Neural cell (in vitro differentiated cells): ENCODE measurements at regions not wholly inside any gene's neighbourhood (a gene's known extent, or its start where the extent isn't known, plus 50 kb on each side); places are given as distances from the start of the nearest gene placed in this dataset.

ENCODE experiments used
- H2AFZ ChIP-seq: fragments of 200-600, 300-800 bp; sonication (generic), shearing (Covaris generic); 2 replicates; pipeline ENCODE4 v1.6.0; 2014; ENCODE audit warnings: low read depth, mild to moderate bottlenecking, antibody characterized with exemption, low read length, moderate library complexity
- H3F3A ChIP-seq: fragments of 200-600 bp; shearing (Covaris generic); 2 replicates; pipeline ENCODE4 v1.6.1; 2016; ENCODE audit warnings: mild to moderate bottlenecking, moderate library complexity, mixed read lengths, antibody characterized with exemption, low read length; ENCODE audit not compliant: insufficient read depth, poor library complexity, severe bottlenecking
- H3K27ac ChIP-seq: fragments of 200-600, 300-800 bp; sonication (generic), shearing (Covaris generic); 2 replicates; pipeline ENCODE4 v1.5.1; 2014; ENCODE audit warnings: mild to moderate bottlenecking, low read length, moderate library complexity
- H3K27me3 ChIP-seq: fragments of 300-800, 200-600 bp; sonication (generic), shearing (Covaris generic); 2 replicates; pipeline ENCODE4 v1.6.0; 2014; ENCODE audit warnings: mild to moderate bottlenecking, low read depth, low read length, moderate library complexity; ENCODE audit not compliant: insufficient read depth
- H3K36me3 ChIP-seq: fragments of 300-800, 200-600 bp; sonication (generic), shearing (Covaris generic); 2 replicates; pipeline ENCODE4 v1.5.1; 2014; ENCODE audit warnings: mild to moderate bottlenecking, antibody characterized with exemption, low read length, moderate library complexity; ENCODE audit not compliant: insufficient read depth
- H3K4me2 ChIP-seq: fragments of 300-800, 200-600 bp; sonication (generic), shearing (Covaris generic); 2 replicates; pipeline ENCODE4 v1.6.0; 2014; ENCODE audit warnings: mild to moderate bottlenecking, low read length
- H3K4me3 ChIP-seq: fragments of 300-800, 200-600 bp; sonication (generic), shearing (Covaris generic); 2 replicates; pipeline ENCODE4 v1.5.1; 2014; ENCODE audit warnings: mild to moderate bottlenecking, low read length, moderate library complexity
- H3K79me2 ChIP-seq: fragments of 200-600 bp; shearing (Covaris generic); replicated peaks from 2 replicates; pipeline ENCODE4 v1.6.0; 2014; ENCODE audit warnings: mild to moderate bottlenecking, low read length, moderate library complexity; ENCODE audit not compliant: insufficient read depth
- H3K9ac ChIP-seq: fragments of 300-800, 200-600 bp; sonication (generic), shearing (Covaris generic); 2 replicates; pipeline ENCODE4 v1.6.1; 2016; ENCODE audit warnings: mild to moderate bottlenecking, low read length, mixed read lengths
- H3K9me2 ChIP-seq: fragments of 200-600 bp; shearing (Covaris generic); 2 replicates; pipeline ENCODE4 v1.6.1; 2016; ENCODE audit warnings: mild to moderate bottlenecking, low read length, mixed read lengths; ENCODE audit not compliant: insufficient read depth
- H3K9me3 ChIP-seq: fragments of 200-600, 300-800 bp; sonication (generic), shearing (Covaris generic); 2 replicates; pipeline ENCODE4 v1.6.1; 2016; ENCODE audit warnings: mild to moderate bottlenecking, mixed run types, low read length, moderate library complexity, mixed read lengths
- H4K20me1 ChIP-seq: fragments of 200-600 bp; shearing (Covaris generic); 2 replicates; pipeline ENCODE4 v1.6.1; 2016; ENCODE audit warnings: mild to moderate bottlenecking, mixed run types; ENCODE audit not compliant: insufficient read depth
- EP300 ChIP-seq: fragments of 450-650 bp; conservative IDR thresholded peaks from 2 replicates; pipeline ENCODE4 v1.6.1; 2014; ENCODE audit warnings: antibody characterized with exemption, mild to moderate bottlenecking, moderate library complexity; ENCODE audit not compliant: poor library complexity, severe bottlenecking
- EZH2 ChIP-seq: fragments of 200-600, 300-800 bp; shearing (Covaris generic), sonication (generic); IDR thresholded peaks from 2 replicates; pipeline ENCODE4 v1.6.1; 2014; ENCODE audit warnings: antibody characterized with exemption, low read length, borderline replicate concordance, mild to moderate bottlenecking; ENCODE audit not compliant: insufficient read depth, poor library complexity, severe bottlenecking
- MXI1 ChIP-seq: fragments of 450-650 bp; conservative IDR thresholded peaks from 2 replicates; pipeline ENCODE4 v1.6.1; 2014; ENCODE audit warnings: antibody characterized with exemption, mild to moderate bottlenecking; ENCODE audit not compliant: poor library complexity, severe bottlenecking
- POLR2AphosphoS5 ChIP-seq: IDR thresholded peaks from 2 replicates; pipeline ENCODE4 v1.6.1; 2012
- RAD21 ChIP-seq: fragments of 450-650 bp; conservative IDR thresholded peaks from 2 replicates; pipeline ENCODE4 v1.6.1; 2014; ENCODE audit warnings: antibody characterized with exemption, mild to moderate bottlenecking, moderate library complexity
- REST ChIP-seq: IDR thresholded peaks from 2 replicates; pipeline ENCODE4 v1.6.1; 2012; ENCODE audit warnings: borderline replicate concordance
- SMC3 ChIP-seq: fragments of 450-650 bp; conservative IDR thresholded peaks from 2 replicates; pipeline ENCODE4 v1.6.1; 2014; ENCODE audit warnings: antibody characterized with exemption, mild to moderate bottlenecking, moderate library complexity; ENCODE audit not compliant: poor library complexity
- TAF1 ChIP-seq: IDR thresholded peaks from 2 replicates; pipeline ENCODE4 v1.6.1; 2012; ENCODE audit warnings: low read depth
- TF ChIP-seq, protein P1 (sequence below): fragments of 450-650 bp; IDR thresholded peaks from 2 replicates; pipeline ENCODE4 v1.5.1; 2014; ENCODE audit warnings: antibody characterized with exemption, mild to moderate bottlenecking, moderate library complexity; ENCODE audit not compliant: poor library complexity, severe bottlenecking

DNA sequence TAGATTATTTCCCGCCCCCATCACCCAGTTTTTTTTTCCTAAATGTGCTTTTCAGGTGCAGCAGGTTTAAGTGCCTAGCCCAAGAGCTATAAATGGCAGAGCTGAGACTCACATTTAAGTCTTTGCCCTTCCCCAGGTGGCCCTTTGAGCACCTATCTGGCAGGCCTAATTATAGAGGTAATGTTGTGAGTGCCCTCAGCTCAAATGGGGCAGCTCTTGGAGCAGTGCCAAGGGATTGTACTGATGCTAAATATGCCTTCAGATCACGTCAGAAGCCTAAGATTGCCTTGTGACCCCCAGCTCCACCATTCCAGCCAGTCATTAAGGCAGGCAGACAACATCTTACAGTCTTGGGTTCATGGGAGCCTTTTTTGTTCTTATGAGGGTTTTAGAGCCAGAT lies 159.5 kb downstream of the RPLP1 start:
- H3K9me3 ChIP-seq = no peaks in the 10 kb centered on the region
- H3K27me3 ChIP-seq = no peaks in the 10 kb centered on the region
- no peak overlapping the region for H3K4me2 ChIP-seq
- no peak overlapping the region for H3K4me3 ChIP-seq
- no peak overlapping the region for H3K27ac ChIP-seq
- H3F3A ChIP-seq = no peaks in the 10 kb centered on the region
- no peaks in the 10 kb centered on the region for H3K9me2 ChIP-seq
- TF ChIP-seq REST (no peak), TAF1 (no peak)
- no peaks in the 10 kb centered on the region for H3K36me3 ChIP-seq
- H3K79me2 ChIP-seq = no peaks in the 10 kb centered on the region
- H3K9ac ChIP-seq = no peak overlapping the region
- H2AFZ ChIP-seq = no peak overlapping the region
- no peaks in the 10 kb centered on the region for H4K20me1 ChIP-seq

- Histone ChIP-seq H3K27me3 (no peaks in the 10 kb centered on the region), H3F3A (no peaks in the 10 kb centered on the region), H3K4me2 (no peak overlapping the region), H2AFZ (no peak overlapping the region), H3K27ac (no peak overlapping the region), H3K4me3 (no peak overlapping the region), H3K36me3 (no peaks in the 10 kb centered on the region), H4K20me1 (no peaks in the 10 kb centered on the region), H3K9me2 (no peaks in the 10 kb centered on the region), H3K79me2 (no peaks in the 10 kb centered on the region), H3K9me3 (no peaks in the 10 kb centered on the region), H3K9ac (no peak overlapping the region)
- TF ChIP-seq RAD21 = no peak
- no peak for TF ChIP-seq MXI1
Measured at GRCh38 chr15:69613182-69613581, 160.6 kb downstream of the RPLP1 start.

- Histone ChIP-seq H3K9ac (no peak overlapping the region), H3K27me3 (no peaks in the 10 kb centered on the region), H3K9me2 (no peaks in the 10 kb centered on the region), H2AFZ (no peak overlapping the region), H3K4me2 (no peak overlapping the region), H4K20me1 (no peaks in the 10 kb centered on the region), H3K27ac (no peak overlapping the region), H3K4me3 (no peak overlapping the region), H3K79me2 (no peaks in the 10 kb centered on the region), H3F3A (no peaks in the 10 kb centered on the region), H3K36me3 (no peaks in the 10 kb centered on the region), H3K9me3 (no peaks in the 10 kb centered on the region)
- TF ChIP-seq TAF1 = no peak
- no peak for TF ChIP-seq POLR2AphosphoS5
- no peak for TF ChIP-seq RAD21
- TF ChIP-seq EP300 = no peak
- no peak for TF ChIP-seq SMC3
- TF ChIP-seq MXI1 = no peak
- TF ChIP-seq, protein P1, sequence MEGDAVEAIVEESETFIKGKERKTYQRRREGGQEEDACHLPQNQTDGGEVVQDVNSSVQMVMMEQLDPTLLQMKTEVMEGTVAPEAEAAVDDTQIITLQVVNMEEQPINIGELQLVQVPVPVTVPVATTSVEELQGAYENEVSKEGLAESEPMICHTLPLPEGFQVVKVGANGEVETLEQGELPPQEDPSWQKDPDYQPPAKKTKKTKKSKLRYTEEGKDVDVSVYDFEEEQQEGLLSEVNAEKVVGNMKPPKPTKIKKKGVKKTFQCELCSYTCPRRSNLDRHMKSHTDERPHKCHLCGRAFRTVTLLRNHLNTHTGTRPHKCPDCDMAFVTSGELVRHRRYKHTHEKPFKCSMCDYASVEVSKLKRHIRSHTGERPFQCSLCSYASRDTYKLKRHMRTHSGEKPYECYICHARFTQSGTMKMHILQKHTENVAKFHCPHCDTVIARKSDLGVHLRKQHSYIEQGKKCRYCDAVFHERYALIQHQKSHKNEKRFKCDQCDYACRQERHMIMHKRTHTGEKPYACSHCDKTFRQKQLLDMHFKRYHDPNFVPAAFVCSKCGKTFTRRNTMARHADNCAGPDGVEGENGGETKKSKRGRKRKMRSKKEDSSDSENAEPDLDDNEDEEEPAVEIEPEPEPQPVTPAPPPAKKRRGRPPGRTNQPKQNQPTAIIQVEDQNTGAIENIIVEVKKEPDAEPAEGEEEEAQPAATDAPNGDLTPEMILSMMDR = no peak
- TF ChIP-seq REST = no peak
- TF ChIP-seq EZH2 = no peak
Measured at GRCh38 chr15:69613988-69614387, 161.4 kb downstream of the RPLP1 start.
